MG63 (cell line): ENCODE measurements at regions not wholly inside any gene's neighbourhood (a gene's known extent, or its start where the extent isn't known, plus 50 kb on each side); places are given as distances from the start of the nearest gene placed in this dataset.
"Not testable (repeated sequence)": the region's sequence is repeated elsewhere in the genome, so short reads cannot be mapped to it uniquely, and the experiment has no call there.

ENCODE experiments used
- DNase-seq: peaks from one replicate; pipeline ENCODE4 v3.0.0-alpha.2; 2020
- H3K27me3 ChIP-seq: fragments of 250-450 bp; sonication (Bioruptor Pico); 2 replicates; pipeline ENCODE4 v1.5.1; 2020; ENCODE audit warnings: mild to moderate bottlenecking, moderate library complexity
- H3K36me3 ChIP-seq: fragments of 250-450 bp; sonication (Bioruptor Pico); 2 replicates; pipeline ENCODE4 v1.5.1; 2020; ENCODE audit warnings: mild to moderate bottlenecking, moderate library complexity
- H3K4me3 ChIP-seq: fragments of 250-450 bp; sonication (Bioruptor Pico); 2 replicates; pipeline ENCODE4 v1.5.1; 2020; ENCODE audit warnings: mild to moderate bottlenecking, moderate library complexity
- H3K9me3 ChIP-seq: fragments of 250-450 bp; sonication (Bioruptor Pico); 2 replicates; pipeline ENCODE4 v1.5.1; 2020; ENCODE audit warnings: mild to moderate bottlenecking, moderate library complexity

- DNase-seq, result no peak
- Histone ChIP-seq H3K9me3 (no peaks in the 10 kb centered on the region), H3K27me3 (no peaks in the 10 kb centered on the region), H3K36me3 (no peaks in the 10 kb centered on the region), H3K4me3 (no peak overlapping the region)
Observed at GRCh38 chr6:6930223-6930880, 177.4 kb upstream of the RREB1 start.

- no peak for DNase-seq
- Histone ChIP-seq H3K9me3 (no peaks in the 10 kb centered on the region), H3K27me3 (no peaks in the 10 kb centered on the region), H3K36me3 (no peaks in the 10 kb centered on the region), H3K4me3 (no peak overlapping the region)
Observed at GRCh38 chr6:6931071-6932025, 176.4 kb upstream of the RREB1 start.

- no peak overlapping the region for H3K4me3 ChIP-seq
- DNase-seq, result no peak
Observed at GRCh38 chr6:6932341-6932740, 175.4 kb upstream of the RREB1 start.

GRCh38 chr6:6932968-6933367, 174.8 kb upstream of the RREB1 start:
- Histone ChIP-seq H3K36me3 (no peaks in the 10 kb centered on the region), H3K27me3 (no peaks in the 10 kb centered on the region), H3K4me3 (no peak overlapping the region), H3K9me3 (no peaks in the 10 kb centered on the region)
- no peak for DNase-seq

More at GRCh38 chr6:6932341-6932740, 175.4 kb upstream of the RREB1 start:
- H3K27me3 ChIP-seq, result no peaks in the 10 kb centered on the region
- no peaks in the 10 kb centered on the region for H3K9me3 ChIP-seq
- no peaks in the 10 kb centered on the region for H3K36me3 ChIP-seq

- DNase-seq, result no peak
- H3K9me3 ChIP-seq, result no peaks in the 10 kb centered on the region
- no peak overlapping the region for H3K4me3 ChIP-seq
- H3K27me3 ChIP-seq, result no peaks in the 10 kb centered on the region
- no peaks in the 10 kb centered on the region for H3K36me3 ChIP-seq
Observed at GRCh38 chr6:6940031-6941025, 167.4 kb upstream of the RREB1 start.

GRCh38 chr6:6941201-6941600, 166.6 kb upstream of the RREB1 start:
- Histone ChIP-seq H3K9me3 (no peaks in the 10 kb centered on the region), H3K4me3 (no peak overlapping the region), H3K27me3 (no peaks in the 10 kb centered on the region), H3K36me3 (no peaks in the 10 kb centered on the region)
- DNase-seq, result no peak

- Histone ChIP-seq H3K36me3 (no peaks in the 10 kb centered on the region), H3K27me3 (no peaks in the 10 kb centered on the region)
- no peak for DNase-seq
Observed at GRCh38 chr6:6942091-6942490, 165.7 kb upstream of the RREB1 start.

GRCh38 chr6:6942831-6943230, 164.9 kb upstream of the RREB1 start:
- Histone ChIP-seq H3K27me3 (no peaks in the 10 kb centered on the region), H3K36me3 (no peaks in the 10 kb centered on the region), H3K4me3 (0 out of 2 replicates have a peak overlapping the region, but pooled peaks have one; percentile 1), H3K9me3 (no peaks in the 10 kb centered on the region)
- peak; percentile 83 for DNase-seq

More at GRCh38 chr6:6942091-6942490, 165.7 kb upstream of the RREB1 start:
- no peak overlapping the region for H3K4me3 ChIP-seq
- H3K9me3 ChIP-seq, result no peaks in the 10 kb centered on the region

GRCh38 chr6:6943421-6943820, 164.3 kb upstream of the RREB1 start:
- Histone ChIP-seq H3K4me3 (no peak overlapping the region), H3K9me3 (no peaks in the 10 kb centered on the region), H3K27me3 (no peaks in the 10 kb centered on the region), H3K36me3 (no peaks in the 10 kb centered on the region)
- DNase-seq, result no peak

GRCh38 chr6:6946206-6947155, 161.3 kb upstream of the RREB1 start:
- Histone ChIP-seq H3K4me3 (no peak overlapping the region), H3K9me3 (peaks cover 17% of the 10 kb centered on the region), H3K27me3 (no peaks in the 10 kb centered on the region), H3K36me3 (no peaks in the 10 kb centered on the region)
- DNase-seq, result no peak

- no peaks in the 10 kb centered on the region for H3K27me3 ChIP-seq
- peaks cover 37% of the 10 kb centered on the region for H3K9me3 ChIP-seq
- no peaks in the 10 kb centered on the region for H3K36me3 ChIP-seq
- no peak for DNase-seq
- no peak overlapping the region for H3K4me3 ChIP-seq
Observed at GRCh38 chr6:6950373-6951145, 157.2 kb upstream of the RREB1 start.

- Histone ChIP-seq H3K27me3 (no peaks in the 10 kb centered on the region), H3K36me3 (no peaks in the 10 kb centered on the region), H3K9me3 (peaks cover 37% of the 10 kb centered on the region), H3K4me3 (no peak overlapping the region)
- DNase-seq, result no peak
Observed at GRCh38 chr6:6951355-6951754, 156.4 kb upstream of the RREB1 start.

- no peaks in the 10 kb centered on the region for H3K27me3 ChIP-seq
- no peak for DNase-seq
- H3K9me3 ChIP-seq, result peaks cover 37% of the 10 kb centered on the region
- H3K4me3 ChIP-seq, result no peak overlapping the region
- H3K36me3 ChIP-seq, result no peaks in the 10 kb centered on the region
Observed at GRCh38 chr6:6952484-6952883, 155.3 kb upstream of the RREB1 start.

- DNase-seq, H3K36me3 ChIP-seq, H3K27me3 ChIP-seq, H3K4me3 ChIP-seq: not testable (repeated sequence)
- H3K9me3 ChIP-seq, result peaks cover 37% of the 10 kb centered on the region
Observed at GRCh38 chr6:6952927-6953326, 154.8 kb upstream of the RREB1 start.
